Upper lobe of left lung (tissue), 6 donors: ENCODE measurements at regions not wholly inside any gene's neighbourhood (a gene's known extent, or its start where the extent isn't known, plus 50 kb on each side); places are given as distances from the start of the nearest gene placed in this dataset.

Source experiments
- ATAC-seq, 2 donors: fragments of 200-7000 bp; cut with Tn5 transposase; one replicate each; pipeline ENCODE4 v1.9.1; 2022; ENCODE audit warnings: mild to moderate bottlenecking in 2 of 2, moderate library complexity in 2 of 2; ENCODE audit not compliant: low FRiP score in 2 of 2
- DNase-seq, 2 donors: peaks; one replicate each; pipeline ENCODE4 v3.0.0-alpha.2; 2019 to 2020
- H3K27ac ChIP-seq, 4 donors: fragments of 200-600 bp; sonication (generic); one replicate each; pipeline ENCODE4 v1.5.1; 2016 to 2019
- H3K27me3 ChIP-seq, 4 donors: fragments of 200-600 bp; sonication (generic); one replicate each; pipeline ENCODE4 v1.5.1; 2017 to 2019
- H3K36me3 ChIP-seq, 4 donors: fragments of 200-600 bp; sonication (generic); one replicate each; pipeline ENCODE4 v1.5.1; 2016 to 2019
- H3K4me1 ChIP-seq, 4 donors: fragments of 200-600 bp; sonication (generic); one replicate each; pipeline ENCODE4 v1.5.1; 2018 to 2019
- H3K4me3 ChIP-seq, 4 donors: fragments of 200-600 bp; sonication (generic); one replicate each; pipeline ENCODE4 v1.5.1; 2017 to 2019; ENCODE audit warnings: mild to moderate bottlenecking in 2 of 4, moderate library complexity in 1 of 4
- H3K9me3 ChIP-seq, 4 donors: fragments of 200-600 bp; sonication (generic); one replicate each; pipeline ENCODE4 v1.5.1; 2018 to 2019
- EP300 ChIP-seq, 4 donors: sonication (generic); formaldehyde crosslinking; IDR thresholded peaks; one replicate each; pipeline ENCODE4 v1.5.1; 2017; ENCODE audit warnings: antibody characterized with exemption in 4 of 4, control low read depth in 2 of 4
- POLR2A ChIP-seq, 4 donors: fragments of 450-650 bp; IDR thresholded peaks; one replicate each; pipeline ENCODE4 v1.5.1; 2016 to 2017; ENCODE audit warnings: antibody characterized with exemption in 4 of 4, mild to moderate bottlenecking in 2 of 4
- POLR2AphosphoS5 ChIP-seq, 2 donors: sonication (generic); formaldehyde crosslinking; IDR thresholded peaks; one replicate each; pipeline ENCODE4 v1.5.1; 2017; ENCODE audit warnings: antibody characterized with exemption in 2 of 2
- WGBS, 2 donors: methylation state at CpG; one replicate each; pipeline ENCODE4 v1.1.5; 2017 to 2018; 5-methylcytosine and 5-hydroxymethylcytosine counted together
- TF ChIP-seq, protein P1 (sequence below), 6 experiments: fragments of 450-650 bp in 4 of 6; fragments of 200-600 bp in 2 of 6; sonication (generic) in 2 of 6; IDR thresholded peaks; one replicate each; pipeline ENCODE4 v1.5.1; 2016 to 2019; ENCODE audit warnings: antibody characterized with exemption in 6 of 6
- donor health status: DM: no; HTN: no; CAD: no; lungs with moderate emphysema.
- donor health status: DM: no; HTN: yes; CAD: no; lungs with severe emphysema.

DNA sequence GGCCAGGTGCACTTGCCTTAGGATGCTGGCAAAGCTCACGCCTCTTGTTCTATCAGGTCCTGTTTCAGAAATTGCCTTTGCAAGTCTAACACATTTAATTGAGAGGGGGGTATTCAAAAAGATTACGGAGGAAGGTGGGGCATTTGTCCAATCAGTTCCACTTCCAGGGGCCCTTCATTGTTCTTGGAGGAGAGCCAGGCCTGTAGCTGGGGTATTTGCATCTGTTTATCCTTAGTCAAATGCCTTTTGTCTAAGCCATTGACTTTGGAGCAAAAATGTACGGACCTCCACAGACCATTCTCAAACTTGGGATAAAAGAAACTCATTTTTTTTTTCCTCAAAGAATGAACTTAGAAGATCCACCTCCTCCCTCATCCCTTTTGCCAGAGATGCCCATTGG lies 582.0 kb downstream of the BCL11B start:
- Histone ChIP-seq H3K4me3 (no peak overlapping the region), H3K4me1 (no peaks in the 10 kb centered on the region), H3K36me3 (no peaks in the 10 kb centered on the region), H3K27me3 (no peaks in the 10 kb centered on the region), H3K27ac (no peak overlapping the region), H3K9me3 (no peaks in the 10 kb centered on the region)
- TF ChIP-seq, protein P1, sequence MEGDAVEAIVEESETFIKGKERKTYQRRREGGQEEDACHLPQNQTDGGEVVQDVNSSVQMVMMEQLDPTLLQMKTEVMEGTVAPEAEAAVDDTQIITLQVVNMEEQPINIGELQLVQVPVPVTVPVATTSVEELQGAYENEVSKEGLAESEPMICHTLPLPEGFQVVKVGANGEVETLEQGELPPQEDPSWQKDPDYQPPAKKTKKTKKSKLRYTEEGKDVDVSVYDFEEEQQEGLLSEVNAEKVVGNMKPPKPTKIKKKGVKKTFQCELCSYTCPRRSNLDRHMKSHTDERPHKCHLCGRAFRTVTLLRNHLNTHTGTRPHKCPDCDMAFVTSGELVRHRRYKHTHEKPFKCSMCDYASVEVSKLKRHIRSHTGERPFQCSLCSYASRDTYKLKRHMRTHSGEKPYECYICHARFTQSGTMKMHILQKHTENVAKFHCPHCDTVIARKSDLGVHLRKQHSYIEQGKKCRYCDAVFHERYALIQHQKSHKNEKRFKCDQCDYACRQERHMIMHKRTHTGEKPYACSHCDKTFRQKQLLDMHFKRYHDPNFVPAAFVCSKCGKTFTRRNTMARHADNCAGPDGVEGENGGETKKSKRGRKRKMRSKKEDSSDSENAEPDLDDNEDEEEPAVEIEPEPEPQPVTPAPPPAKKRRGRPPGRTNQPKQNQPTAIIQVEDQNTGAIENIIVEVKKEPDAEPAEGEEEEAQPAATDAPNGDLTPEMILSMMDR (IDR thresholded peaks at IDR 0.05) = no peak
- no peak for TF ChIP-seq POLR2A (IDR thresholded peaks at IDR 0.05)
- no peak for TF ChIP-seq POLR2AphosphoS5 (IDR thresholded peaks at IDR 0.05)
- TF ChIP-seq EP300 (IDR thresholded peaks at IDR 0.05) = no peak
- ATAC-seq (no peak), DNase-seq (no peak)
- WGBS, 2 donors = 52 to 56% methylated on average over 3 of the region's 3 CpGs

DNA sequence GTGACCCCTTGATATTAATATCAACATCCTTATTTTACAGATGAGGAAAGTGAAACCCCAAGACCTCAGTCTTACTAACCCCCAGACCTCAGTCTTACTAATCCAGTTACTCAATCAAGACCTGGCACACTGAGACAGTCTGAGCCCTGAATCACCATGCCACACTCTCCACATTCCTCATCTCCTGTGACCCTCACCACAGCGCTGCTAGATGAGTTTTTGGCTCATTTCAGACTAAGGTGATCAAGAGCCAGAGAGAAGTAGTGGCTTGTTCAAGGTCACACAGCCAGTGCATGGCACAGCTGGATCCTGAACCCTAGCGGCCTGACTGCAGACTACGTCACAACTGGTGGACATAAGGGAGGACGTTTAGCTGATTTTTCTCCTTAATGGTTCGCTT lies 579.2 kb downstream of the BCL11B start:
- Histone ChIP-seq H3K4me1 (no peaks in the 10 kb centered on the region), H3K27me3 (no peaks in the 10 kb centered on the region), H3K9me3 (peaks cover 0 to 4% (median 0%) of the 10 kb centered on the region in 4 donors), H3K27ac (no peak overlapping the region), H3K4me3 (no peak overlapping the region), H3K36me3 (no peaks in the 10 kb centered on the region)
- WGBS, 2 donors = 64 to 71% methylated on average over 5 of the region's 5 CpGs
- no peak for DNase-seq
- TF ChIP-seq POLR2A (IDR thresholded peaks at IDR 0.05) (no peak), POLR2AphosphoS5 (IDR thresholded peaks at IDR 0.05) (no peak), EP300 (IDR thresholded peaks at IDR 0.05) (no peak)
- TF ChIP-seq, protein P1 (IDR thresholded peaks at IDR 0.05) = no peak
- ATAC-seq = no peak

DNA sequence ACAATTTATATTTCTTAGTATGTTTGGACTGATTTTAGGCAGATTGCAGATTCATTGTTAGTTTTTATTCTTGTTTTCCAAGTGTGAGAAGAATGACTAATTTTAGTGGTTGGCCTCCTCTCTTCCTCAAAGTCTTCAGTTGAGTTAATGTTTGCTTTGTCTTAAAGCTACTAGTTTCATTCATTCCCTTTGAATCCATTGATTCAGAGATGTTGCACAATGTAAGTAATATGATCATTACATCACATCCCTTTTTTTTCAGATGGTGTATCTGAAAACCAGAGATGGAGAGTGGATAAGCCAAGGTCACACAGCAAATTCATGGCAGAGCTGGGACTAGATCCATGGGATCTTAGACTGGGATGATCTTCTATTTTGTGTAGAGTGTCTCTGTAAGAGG lies 577.5 kb downstream of the BCL11B start:
- DNase-seq (no peak), ATAC-seq (no peak)
- Histone ChIP-seq H3K4me1 (no peaks in the 10 kb centered on the region), H3K36me3 (no peaks in the 10 kb centered on the region), H3K9me3 (peaks cover 0 to 4% (median 0%) of the 10 kb centered on the region in 4 donors), H3K27ac (no peak overlapping the region), H3K4me3 (no peak overlapping the region), H3K27me3 (no peaks in the 10 kb centered on the region)
- TF ChIP-seq, protein P1 (IDR thresholded peaks at IDR 0.05) = no peak
- TF ChIP-seq EP300 (IDR thresholded peaks at IDR 0.05) = no peak
- no peak for TF ChIP-seq POLR2AphosphoS5 (IDR thresholded peaks at IDR 0.05)
- TF ChIP-seq POLR2A (IDR thresholded peaks at IDR 0.05) = no peak

DNA sequence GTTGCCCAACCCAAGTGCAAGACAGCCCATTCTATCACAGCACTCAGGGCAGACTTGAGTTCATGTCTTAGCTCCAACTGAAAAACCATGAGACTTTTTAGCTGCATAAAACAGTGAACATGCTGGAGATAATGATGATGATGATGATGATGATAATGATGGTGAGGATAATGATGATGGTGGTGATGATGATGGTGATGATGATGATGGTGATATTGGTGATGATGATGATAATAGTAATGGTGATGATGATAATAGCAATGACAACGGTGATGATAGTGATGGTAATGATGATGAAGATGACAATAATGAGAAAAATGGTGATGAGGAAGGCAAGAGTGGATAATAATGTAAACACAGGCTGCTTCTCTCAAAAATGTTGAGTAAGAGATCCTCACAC lies 576.2 kb downstream of the BCL11B start:
- Histone ChIP-seq H3K4me1 (no peaks in the 10 kb centered on the region), H3K9me3 (peaks cover 0 to 4% (median 0%) of the 10 kb centered on the region in 4 donors), H3K27ac (no peak overlapping the region), H3K4me3 (no peak overlapping the region), H3K27me3 (no peaks in the 10 kb centered on the region), H3K36me3 (no peaks in the 10 kb centered on the region)
- DNase-seq = no peak
- WGBS, 2 donors = 74 to 75% methylated on average over 1 of the region's 1 CpG
- no peak for ATAC-seq
- TF ChIP-seq POLR2A (IDR thresholded peaks at IDR 0.05) (no peak), POLR2AphosphoS5 (IDR thresholded peaks at IDR 0.05) (no peak), EP300 (IDR thresholded peaks at IDR 0.05) (no peak)
- TF ChIP-seq, protein P1 (IDR thresholded peaks at IDR 0.05) = no peak

DNA sequence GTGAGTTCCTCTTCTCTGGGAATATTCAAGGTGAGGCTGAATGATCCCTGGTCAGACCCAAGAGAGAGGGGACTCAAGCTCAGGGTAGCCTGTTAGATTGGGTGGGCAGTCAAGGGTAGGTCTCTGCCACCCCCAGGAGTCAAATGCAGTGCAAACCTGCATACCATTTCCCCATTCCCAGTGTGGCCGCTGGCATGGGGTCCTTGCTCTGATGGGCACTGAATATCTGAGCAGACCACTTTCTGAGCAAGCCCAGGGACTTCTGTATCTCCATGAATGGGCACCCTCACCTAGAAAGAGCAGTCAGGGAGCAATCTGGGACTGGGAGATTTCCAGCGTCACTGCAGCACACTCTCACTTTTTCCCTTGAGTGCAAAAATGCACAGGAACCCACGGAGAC lies 573.7 kb downstream of the BCL11B start:
- peaks cover 0 to 4% (median 0%) of the 10 kb centered on the region in 4 donors for H3K9me3 ChIP-seq
- H3K36me3 ChIP-seq = no peaks in the 10 kb centered on the region
- WGBS, 2 donors = 82 to 94% methylated on average over 2 to 3 of the region's 3 CpGs
- DNase-seq (no peak), ATAC-seq (no peak)
- no peaks in the 10 kb centered on the region for H3K27me3 ChIP-seq
- no peak for TF ChIP-seq POLR2A (IDR thresholded peaks at IDR 0.05)
- TF ChIP-seq POLR2AphosphoS5 (IDR thresholded peaks at IDR 0.05) = no peak
- TF ChIP-seq, protein P1 (IDR thresholded peaks at IDR 0.05) = no peak
- no peak for TF ChIP-seq EP300 (IDR thresholded peaks at IDR 0.05)
- H3K27ac ChIP-seq = no peak overlapping the region
- no peak overlapping the region for H3K4me3 ChIP-seq
- H3K4me1 ChIP-seq = no peaks in the 10 kb centered on the region
